Left ventricle myocardium superior (tissue), 1 donor: ENCODE measurements at regions not wholly inside any gene's neighbourhood (a gene's known extent, or its start where the extent isn't known, plus 50 kb on each side); places are given as distances from the start of the nearest gene placed in this dataset.
"Not testable (repeated sequence)": the region's sequence is repeated elsewhere in the genome, so short reads cannot be mapped to it uniquely, and the experiment has no call there.

Source experiments
- ATAC-seq: fragments of 200-7000 bp; cut with Tn5 transposase; one replicate; pipeline ENCODE4 v1.9.1; 2020; ENCODE audit warnings: mild to moderate bottlenecking, moderate library complexity
- DNase-seq: peaks from one replicate; pipeline ENCODE4 v3.0.0-alpha.2; 2020
- intact Hi-C: fragments of 100-400 bp; cut with micrococcal nuclease; formaldehyde crosslinking; loops from one replicate; pipeline ENCODE4 v1.11.0; 2022
- donor health status: DM: no; HTN: yes; CAD: no; lungs with severe emphysema.

DNA sequence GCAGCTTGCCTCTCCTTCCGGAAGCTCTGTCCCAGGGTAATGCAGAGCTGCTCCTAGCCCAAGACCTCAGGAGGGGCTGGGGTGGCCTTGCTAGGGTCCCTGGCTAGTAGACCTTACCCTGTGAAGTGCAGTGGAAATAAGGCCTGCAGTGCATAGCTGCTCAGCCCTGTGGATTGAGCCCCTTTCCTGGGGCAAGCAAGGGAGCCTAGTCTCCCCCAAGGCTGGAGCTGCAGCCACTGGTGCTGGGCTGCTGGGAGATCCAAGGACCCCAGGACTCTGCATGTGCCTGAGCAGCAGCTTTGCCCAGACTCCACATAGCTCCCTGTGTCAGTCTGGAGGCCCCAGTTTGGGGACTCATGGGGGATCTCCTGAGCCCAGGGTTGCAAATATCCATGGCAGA, 57.9 kb downstream of the FANCF start:
- no peak for DNase-seq
- intact Hi-C loops = no loop called here
- ATAC-seq = no peak

DNA sequence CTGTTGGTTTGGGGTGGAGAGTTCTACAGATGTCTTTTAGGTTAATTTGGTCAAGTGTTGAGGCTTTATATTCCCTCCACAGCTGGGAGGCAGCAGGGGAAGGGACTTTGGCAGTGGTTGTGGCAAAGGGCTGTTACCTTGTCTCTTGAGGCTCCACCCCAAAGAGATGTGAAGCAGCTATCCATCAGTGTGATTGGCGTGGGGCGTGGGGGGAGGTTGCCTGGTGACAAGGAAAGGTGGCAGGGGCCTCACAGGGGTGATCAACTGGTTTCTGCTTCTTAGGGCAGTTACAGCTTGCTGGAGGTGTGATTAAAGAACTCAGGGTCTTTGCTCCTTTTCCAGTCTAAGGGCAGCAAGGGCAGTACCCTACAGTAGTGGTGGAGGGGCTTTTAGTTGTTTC, 59.3 kb downstream of the FANCF start:
- DNase-seq = no peak
- intact Hi-C loops = no loop called here
- no peak for ATAC-seq

DNA sequence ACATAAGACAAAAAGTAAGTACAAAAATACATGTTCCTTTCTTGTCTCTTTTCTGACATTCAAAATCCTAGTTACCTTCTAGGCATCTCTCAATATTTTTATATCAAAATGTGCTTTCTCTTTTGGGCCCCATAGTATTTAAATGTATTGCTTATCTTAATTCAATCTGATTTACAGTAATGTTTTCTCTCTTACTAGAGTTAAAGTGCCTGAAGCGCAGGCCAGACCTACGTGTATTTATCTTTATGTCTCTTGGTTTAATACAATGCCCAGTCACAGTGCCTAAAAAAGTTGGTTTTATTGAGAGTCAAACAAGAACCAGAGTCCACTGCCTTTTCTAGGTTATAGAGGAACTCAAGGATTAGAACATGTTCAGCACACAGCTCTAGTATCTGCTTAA, 64.3 kb downstream of the FANCF start:
- ATAC-seq = no peak
- intact Hi-C loops = no loop called here
- DNase-seq = no peak

DNA sequence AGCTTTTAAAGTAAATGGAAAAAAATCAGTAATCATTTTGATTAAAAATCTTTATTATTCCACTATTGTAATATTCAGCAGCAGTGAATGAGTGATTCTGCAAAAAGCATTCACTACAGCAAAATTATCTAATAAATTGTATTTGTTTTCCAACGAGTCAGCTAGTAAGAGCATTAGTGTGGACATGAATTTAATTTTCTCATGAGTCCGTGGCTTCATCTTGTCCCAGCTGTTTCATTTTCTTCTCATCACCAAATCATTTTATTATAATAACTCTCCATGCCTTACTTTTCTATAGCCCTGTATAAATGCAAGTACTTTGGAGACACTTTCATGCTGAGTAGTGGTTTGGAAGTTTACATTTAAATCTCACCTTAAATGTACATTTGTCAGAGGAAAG, 66.2 kb downstream of the FANCF start:
- intact Hi-C loops = no loop called here
- ATAC-seq (no peak), DNase-seq (no peak)

DNA sequence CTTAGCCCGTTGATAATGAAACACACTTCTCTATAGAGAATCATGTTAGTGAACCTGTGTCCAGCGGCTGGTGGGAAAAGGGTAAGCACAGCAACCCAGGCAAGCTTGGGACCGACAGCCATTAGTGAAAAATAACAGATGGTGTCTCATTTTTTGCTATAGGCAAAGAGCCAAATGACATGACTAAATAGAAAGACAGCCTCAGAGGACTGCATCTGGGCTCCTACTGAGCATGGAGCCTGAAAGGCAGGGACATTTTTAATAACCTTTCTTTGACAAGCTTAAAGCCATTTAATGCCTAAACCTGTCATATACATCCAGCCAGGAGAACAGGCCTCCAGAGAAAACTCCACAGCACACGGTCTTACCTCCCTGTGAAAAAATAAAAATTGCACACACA, 67.0 kb downstream of the FANCF start:
- DNase-seq = no peak
- ATAC-seq = peak; percentile 49
- intact Hi-C loops = no loop called here

DNA sequence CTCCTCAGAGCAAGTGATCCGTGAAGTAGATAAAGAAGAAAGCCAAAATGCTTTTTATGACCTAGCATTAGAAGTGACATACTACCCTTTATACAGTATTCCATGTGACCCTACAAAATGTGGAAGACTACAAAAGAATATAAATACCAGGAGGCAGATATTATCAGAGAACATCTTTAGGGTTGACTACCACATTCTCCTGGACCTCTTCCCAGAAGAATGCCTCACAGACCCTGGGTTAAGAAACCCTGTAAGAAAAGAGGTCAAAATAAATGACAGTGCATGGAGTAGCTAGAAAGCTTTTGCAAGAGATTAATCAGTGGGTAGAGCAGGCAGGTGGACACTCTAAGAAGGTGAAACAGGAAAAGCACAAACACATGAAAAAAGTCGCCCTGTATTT, 69.2 kb downstream of the FANCF start:
- DNase-seq (no peak), ATAC-seq (no peak)
- intact Hi-C loops = no loop called here

DNA sequence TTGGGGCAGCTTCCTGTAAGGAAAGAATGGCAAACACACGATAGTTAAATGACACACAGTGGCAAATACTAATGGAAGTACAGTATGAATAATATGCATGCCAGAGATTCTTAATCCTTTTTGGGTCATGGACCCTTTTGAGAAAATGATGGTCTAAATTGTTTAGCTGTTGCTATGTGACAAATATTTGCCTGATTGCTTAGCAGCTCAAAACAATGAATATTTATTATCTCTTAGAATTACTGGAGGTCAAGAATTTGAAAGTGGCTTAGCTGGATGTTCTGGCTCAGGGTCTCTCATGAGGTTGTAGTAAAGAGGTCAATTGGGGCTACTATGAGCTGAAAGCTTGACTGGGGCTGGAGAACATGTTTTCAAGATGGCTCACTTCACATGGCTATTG, 69.7 kb downstream of the FANCF start:
- intact Hi-C loops = no loop called here
- ATAC-seq (no peak), DNase-seq (no peak)

DNA sequence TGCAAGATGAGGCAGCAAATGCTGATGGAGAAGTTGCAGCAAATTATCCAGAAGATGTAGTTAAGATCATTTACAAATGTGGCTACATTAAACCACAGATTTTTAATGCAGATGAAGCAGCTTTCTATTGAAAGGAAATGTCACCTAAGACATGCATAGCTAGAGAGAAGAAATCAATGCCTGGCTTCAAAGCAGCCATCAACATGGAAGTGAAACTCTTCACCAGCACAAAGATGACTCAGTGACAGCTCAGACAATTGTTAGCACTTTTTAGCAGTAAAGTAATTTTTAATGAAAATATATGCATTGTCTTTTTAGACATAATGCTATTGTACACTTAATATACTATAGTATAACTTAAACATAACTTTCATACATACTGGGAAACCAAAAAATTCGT, 71.4 kb downstream of the FANCF start:
- intact Hi-C loops = no loop called here
- DNase-seq = no peak
- ATAC-seq = no peak

DNA sequence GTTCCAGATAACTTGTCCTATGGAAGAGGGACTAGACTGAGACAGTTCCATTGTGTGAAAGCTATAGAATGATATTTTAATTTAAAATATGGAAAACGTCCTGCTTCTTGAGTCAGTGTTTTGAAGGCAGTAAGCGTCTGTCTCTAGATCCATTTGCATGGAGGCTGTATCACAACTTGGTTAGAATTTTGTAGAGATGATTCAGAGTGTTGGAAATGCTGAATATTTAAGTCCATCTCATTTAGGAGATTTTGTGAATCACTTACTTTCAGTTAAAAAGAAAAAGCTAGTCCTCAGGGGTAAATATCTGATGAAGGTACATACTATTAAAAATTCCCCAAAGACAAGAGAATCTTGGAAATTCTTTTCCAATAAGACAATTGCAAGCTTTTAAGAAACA, 72.7 kb downstream of the FANCF start:
- intact Hi-C loops = no loop called here
- ATAC-seq (no peak), DNase-seq (no peak)

DNA sequence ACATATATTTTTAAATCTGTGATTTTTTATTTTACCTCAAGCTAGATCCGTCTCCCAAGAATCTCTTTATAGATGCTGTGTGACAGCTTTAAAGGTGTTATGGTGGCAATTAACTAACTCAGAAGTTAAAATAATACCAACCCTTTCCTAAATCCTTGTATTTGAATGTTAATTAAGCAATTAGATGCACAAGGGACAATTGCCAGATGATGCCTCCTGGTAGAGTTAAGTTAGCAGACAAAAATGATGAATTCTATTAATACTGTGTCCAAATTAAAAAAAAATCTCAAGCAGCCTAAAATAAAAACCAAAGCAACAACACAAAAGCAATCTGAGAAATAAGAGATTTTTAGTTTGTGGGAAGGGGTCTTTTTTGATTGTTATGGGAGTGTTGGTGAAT, 78.9 kb downstream of the FANCF start:
- ATAC-seq (no peak), DNase-seq (no peak)
- intact Hi-C loops = no loop called here

DNA sequence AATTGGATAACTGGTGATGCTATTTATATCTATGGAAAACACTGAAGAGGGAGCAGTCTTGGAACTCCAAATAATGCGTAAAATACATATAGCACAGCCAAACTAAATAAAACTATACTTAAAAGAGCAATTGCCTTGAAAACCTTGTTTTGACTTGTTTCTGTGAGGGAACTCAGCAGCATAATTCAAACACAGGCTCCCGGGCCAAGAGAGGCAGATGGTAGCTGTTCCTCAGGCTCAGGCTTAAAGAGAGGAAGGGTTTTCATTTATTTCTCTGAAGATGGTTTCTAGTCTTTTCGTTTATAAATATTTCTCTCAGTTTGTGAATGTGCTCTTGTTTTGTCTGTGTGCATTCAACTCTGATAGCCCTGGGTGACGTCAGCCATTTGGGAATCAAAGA, 82.4 kb downstream of the FANCF start:
- intact Hi-C loops = no loop called here
- DNase-seq (no peak), ATAC-seq (no peak)

DNA sequence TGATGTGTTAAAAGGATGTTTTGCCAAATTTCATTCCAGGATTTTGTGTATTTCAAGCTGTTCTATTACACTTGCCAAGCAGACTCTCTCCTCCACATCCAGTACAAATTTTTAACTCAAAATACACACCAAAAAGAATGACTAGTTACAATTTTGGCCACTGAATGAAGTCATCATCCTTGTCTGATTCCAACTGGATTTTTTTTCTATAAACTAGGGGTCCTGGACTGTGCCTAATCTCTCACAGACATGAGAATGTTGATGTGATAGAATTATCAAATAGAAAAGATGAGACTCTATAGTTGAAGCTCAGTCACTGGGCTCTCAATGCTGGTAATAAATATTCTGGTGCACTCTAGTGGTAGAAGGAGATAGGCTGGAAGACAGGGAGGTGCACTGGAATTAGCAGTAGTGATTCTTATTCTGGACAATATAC, 85.8 kb downstream of the FANCF start:
- no peak for ATAC-seq
- intact Hi-C loops = no loop called here
- no peak for DNase-seq

DNA sequence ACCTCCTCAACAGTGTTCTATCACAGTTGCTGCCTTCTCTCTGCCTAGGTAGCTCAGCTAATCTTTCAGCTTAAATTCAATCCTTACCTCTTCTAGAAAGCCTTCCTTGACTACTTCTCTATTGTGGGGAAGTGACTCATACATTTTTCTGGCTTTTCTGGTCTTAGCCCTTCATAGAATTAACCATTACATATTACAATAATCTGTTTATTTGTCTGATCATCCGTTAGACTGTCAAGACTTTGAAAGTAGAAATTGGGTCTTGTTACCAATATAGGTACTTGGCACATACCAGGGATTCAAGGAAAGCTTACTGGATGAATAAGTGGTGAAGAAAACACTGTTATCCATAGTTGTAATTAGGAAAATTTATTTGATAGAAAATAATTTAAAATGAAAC, 89.6 kb downstream of the FANCF start:
- intact Hi-C loops = no loop called here
- no peak for ATAC-seq
- DNase-seq = no peak

DNA sequence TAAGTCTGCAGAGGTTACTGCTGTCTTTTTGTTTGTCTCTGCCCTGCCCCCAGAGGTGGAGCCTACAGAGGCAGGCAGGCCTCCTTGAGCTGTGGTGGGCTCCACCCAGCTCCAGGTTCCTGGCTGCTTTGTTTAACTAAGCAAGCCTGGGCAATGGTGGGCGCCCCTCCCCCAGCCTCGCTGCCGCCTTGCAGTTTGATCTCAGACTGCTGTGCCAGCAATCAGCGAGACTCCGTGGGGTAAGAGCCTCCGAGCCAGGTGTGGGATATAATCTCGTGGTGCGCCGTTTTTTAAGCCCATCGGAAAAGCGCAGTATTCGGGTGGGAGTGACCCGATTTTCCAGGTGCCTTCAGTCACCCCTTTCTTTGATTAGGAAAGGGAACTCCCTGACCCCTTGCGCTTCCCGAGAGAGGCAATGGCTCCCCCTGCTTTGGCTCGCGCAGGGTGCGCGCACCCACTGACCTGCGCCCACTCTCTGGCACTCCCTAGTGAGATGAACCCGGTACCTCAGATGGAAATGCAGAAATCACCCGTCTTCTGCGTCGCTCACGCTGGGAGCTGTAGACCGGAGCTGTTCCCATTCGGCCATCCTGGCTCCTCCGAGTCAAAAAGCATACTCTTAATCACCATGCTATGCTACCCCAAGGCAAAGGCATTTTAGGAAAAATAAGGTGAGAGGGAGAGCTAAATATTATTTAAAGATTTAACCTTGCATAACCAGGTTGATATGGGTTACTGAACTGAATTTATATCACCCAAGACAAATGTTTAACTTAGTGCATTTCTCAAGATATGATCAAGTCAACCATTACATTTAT, 96.8 kb downstream of the FANCF start:
- DNase-seq, intact Hi-C loops, ATAC-seq: not testable (repeated sequence)

DNA sequence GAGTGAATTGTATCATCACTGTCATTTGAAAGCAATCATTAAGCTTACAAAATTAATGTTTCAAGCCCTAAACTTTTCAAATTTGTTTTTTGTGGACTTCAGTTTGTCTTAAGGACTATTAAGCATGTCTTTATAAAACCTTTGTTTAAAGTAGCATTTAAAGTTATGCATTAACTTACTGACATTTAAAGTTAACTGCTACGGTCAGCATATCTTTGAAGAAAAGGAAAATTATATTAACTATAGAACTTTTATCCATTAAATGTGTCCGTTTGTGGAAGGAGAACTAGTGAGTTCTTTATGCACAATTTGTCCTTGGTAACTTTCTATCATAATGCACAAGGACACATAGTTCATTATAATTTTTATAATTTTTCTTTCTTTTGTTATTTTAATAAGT, 103.4 kb downstream of the FANCF start:
- no peak for ATAC-seq
- intact Hi-C loops = no loop called here
- DNase-seq = no peak

DNA sequence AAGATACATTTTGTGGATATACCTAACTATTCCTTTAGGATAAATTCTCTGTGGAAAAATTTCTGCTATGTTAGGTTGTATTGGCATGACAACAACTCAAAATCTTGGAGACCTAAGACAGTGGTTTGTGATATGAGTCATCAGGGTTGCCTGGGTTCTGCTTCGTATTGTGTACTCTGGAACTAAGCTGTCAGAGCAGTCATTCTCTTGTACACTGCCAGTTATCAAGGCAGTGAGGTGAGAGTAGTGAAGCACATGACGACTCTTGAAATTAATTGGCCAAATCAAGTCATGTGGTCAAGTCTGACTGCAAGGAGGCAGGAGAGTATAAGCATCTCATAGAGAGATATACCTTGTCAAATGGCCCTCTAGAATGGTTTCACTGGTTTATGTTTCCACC, 104.4 kb downstream of the FANCF start:
- intact Hi-C loops = no loop called here
- DNase-seq = no peak

DNA sequence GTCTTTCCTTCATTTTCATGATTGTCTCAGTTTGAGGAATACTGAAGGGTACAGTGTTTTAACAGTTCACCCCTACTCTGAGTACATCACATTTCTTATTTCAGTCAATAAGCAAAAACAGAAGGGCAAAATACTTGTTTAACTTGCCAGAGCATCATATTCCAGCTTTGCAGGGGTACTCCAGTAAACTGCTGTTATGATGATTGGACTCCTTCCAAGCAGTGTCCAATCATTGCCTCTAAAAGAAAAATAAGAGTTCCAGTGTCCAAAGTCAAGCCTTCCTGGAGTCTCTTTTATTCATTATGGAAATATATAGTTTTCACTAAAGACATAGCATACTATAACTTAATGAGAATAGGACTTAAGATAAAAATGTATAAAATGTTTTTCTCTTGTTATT, 105.1 kb downstream of the FANCF start:
- no peak for ATAC-seq
- intact Hi-C loops = no loop called here

More for the DNA sequence above, 104.4 kb downstream of the FANCF start:
- ATAC-seq = no peak

DNA sequence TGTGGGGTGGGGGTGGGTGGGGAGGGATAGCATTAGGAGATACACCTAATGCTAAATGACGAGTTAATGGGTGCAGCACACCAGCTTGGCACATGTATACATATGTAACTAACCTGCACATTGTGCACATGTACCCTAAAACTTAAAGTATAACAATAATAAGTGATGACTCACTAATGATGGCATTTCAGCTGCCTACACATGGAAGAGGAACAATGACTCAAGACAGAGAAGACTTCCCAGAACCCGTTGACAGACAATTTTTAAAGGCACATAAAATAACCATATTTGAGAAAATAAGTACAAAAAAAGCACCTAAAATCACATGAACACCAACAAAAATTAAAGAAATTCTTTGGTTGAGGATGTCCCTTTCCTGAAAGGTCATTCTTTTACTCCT, 107.3 kb downstream of the FANCF start:
- DNase-seq, intact Hi-C loops, ATAC-seq: not testable (repeated sequence)

More for the DNA sequence above, 105.1 kb downstream of the FANCF start:
- no peak for DNase-seq

DNA sequence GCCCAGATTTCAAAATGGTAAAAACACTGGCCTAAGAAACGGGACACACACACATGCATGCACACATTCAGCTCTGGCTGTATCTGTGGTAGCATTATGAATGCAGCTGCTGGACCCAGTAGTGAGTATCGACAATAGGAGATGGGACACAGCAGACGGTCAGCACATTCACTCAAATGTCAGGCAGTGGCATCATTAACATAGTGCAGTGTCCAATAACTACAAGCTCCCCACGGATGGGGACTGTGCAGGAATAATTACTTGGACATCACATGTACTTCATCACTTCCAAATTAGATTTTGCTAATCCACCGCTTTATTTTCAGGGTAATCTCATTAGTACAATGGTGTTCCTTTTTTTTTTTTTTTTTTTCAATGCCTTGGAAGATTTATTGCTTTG, 109.5 kb downstream of the FANCF start:
- ATAC-seq (no peak), DNase-seq (no peak)
- intact Hi-C loops = no loop called here

DNA sequence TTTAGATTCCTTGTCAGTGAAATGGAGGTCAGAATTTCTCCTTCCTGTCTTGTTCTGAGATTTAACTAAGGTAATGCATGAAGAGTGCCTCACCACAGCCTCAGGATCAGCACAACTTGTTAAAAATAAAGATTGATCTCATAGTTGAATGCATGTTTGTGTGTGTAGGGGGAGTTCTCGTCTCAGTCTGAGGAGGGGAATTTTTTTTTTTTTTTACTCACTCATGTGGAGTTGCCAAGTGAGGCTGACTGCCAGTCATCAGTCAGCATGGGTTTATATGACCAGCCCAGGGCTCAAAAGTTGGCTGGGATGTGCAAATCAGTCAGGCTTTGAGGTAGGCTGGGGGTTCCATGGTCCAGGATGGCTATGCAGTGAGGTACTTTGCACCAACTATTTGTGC, 113.2 kb downstream of the FANCF start:
- intact Hi-C loops = no loop called here
- ATAC-seq = no peak
- DNase-seq = no peak

DNA sequence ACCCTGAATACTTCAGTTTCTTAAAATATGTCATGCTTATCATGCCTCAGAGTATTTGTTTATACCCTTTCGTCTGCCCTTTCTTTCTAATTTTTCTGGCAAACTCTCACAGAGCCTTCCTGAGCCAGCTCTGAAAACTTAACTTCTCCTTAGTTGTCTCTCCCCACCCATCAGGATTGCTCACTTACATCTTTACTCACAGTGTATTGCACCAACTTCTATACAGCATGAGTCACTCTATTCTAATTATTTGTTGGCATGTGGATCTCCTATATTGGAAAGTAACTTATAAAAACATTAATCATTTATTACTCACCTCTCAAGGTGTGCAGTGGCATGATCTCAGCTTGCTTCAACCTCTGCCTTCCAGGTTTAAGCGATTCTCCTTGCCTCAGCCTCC, 114.9 kb downstream of the FANCF start:
- DNase-seq (no peak), ATAC-seq (no peak)
- intact Hi-C loops = no loop called here

DNA sequence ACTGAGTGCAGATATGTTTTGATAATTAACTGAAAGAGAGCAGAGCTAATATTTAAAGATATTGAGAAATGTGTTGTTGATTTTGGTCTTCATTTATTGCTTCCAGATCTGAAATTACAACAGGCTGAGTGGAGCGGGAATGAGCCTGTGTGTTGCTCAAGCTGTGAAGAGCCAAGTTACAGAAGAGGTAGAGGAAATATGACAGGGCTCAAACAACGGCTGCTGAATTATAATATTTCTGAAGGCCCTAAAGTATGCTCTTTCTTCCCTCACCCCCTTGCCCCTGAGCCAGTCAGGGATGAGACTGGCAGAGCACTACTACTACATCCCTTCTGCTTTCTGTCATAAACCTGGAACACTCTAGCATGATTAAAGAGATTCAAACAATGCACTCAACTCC, 115.6 kb downstream of the FANCF start:
- ATAC-seq = no peak
- no peak for DNase-seq
- intact Hi-C loops = no loop called here
